Bronchial epithelial cell (primary cell): ENCODE measurements at regions not wholly inside any gene's neighbourhood (a gene's known extent, or its start where the extent isn't known, plus 50 kb on each side); places are given as distances from the start of the nearest gene placed in this dataset.
"Not testable (repeated sequence)": the region's sequence is repeated elsewhere in the genome, so short reads cannot be mapped to it uniquely, and the experiment has no call there.

Source experiments
- DNase-seq: peaks from one replicate; pipeline ENCODE4 v3.0.0-alpha.2; 2010; ENCODE audit warnings: low read depth
- FAIRE-seq: peaks from 2 replicates; lab custom pipeline; 2011; peaks lifted over from hg19 to GRCh38; lab: Jason Lieb, UNC
- H3K27me3 ChIP-seq: 2 replicates; pipeline ENCODE4 v1.5.1; 2011; ENCODE audit warnings: low read length; ENCODE audit not compliant: control insufficient read depth, insufficient read depth
- H3K36me3 ChIP-seq: 2 replicates; pipeline ENCODE4 v1.5.1; 2011; ENCODE audit warnings: low read length; ENCODE audit not compliant: control insufficient read depth, insufficient read depth
- H3K4me3 ChIP-seq: 2 replicates; pipeline ENCODE4 v1.5.1; 2011; ENCODE audit warnings: mild to moderate bottlenecking, low read depth, low read length, control low read depth
- TF ChIP-seq, protein P1 (sequence below): IDR thresholded peaks from 2 replicates; pipeline ENCODE4 v1.5.1; 2011; ENCODE audit warnings: mild to moderate bottlenecking, moderate library complexity, low read length, control low read depth, inconsistent platforms; ENCODE audit not compliant: insufficient read depth, severe bottlenecking

DNA sequence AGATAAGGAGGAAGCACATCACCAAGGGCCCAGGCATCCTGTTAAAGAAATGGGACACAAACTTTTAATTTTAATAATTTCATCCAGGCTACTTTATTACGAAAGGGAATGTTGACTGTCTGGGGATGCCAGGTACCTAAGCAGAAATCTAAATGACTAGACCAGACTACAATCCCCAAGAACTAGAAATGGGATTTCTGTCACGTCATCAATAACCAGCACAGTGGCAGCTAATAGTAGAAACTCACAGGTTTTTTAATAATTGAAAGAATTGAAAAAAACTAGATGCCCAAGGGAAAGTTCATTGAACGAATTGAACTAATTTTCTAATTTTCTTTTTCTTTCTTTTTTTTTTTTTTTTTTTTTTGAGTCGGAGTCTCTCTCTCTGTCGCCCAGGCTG, 789.3 kb downstream of the IGSF11 start:
- H3K27me3 ChIP-seq: no peaks in the 10 kb centered on the region
- TF ChIP-seq, protein P1, sequence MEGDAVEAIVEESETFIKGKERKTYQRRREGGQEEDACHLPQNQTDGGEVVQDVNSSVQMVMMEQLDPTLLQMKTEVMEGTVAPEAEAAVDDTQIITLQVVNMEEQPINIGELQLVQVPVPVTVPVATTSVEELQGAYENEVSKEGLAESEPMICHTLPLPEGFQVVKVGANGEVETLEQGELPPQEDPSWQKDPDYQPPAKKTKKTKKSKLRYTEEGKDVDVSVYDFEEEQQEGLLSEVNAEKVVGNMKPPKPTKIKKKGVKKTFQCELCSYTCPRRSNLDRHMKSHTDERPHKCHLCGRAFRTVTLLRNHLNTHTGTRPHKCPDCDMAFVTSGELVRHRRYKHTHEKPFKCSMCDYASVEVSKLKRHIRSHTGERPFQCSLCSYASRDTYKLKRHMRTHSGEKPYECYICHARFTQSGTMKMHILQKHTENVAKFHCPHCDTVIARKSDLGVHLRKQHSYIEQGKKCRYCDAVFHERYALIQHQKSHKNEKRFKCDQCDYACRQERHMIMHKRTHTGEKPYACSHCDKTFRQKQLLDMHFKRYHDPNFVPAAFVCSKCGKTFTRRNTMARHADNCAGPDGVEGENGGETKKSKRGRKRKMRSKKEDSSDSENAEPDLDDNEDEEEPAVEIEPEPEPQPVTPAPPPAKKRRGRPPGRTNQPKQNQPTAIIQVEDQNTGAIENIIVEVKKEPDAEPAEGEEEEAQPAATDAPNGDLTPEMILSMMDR: no peak
- FAIRE-seq (no peak), DNase-seq (no peak)
- H3K36me3 ChIP-seq: no peaks in the 10 kb centered on the region
- H3K4me3 ChIP-seq: no peak overlapping the region

DNA sequence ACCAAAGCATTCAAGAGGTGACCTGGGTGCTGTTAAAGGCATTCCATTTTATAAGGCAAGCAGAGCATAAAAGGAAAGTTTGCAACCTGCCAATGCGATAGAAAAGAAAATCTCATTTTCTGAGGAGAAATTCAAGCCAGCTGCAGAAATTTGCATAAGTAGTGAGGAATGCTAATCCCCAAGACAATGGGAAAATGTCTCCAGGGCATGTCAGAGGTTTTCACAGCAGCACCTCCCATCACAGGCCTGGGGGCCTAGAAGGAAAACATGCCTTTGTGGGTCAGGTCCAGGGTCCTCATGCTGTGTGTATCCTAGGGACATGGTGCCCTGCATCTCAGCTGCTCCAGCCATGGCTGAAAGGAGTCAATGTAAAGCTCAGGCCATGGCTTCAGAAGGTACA, 775.8 kb downstream of the IGSF11 start:
- not testable (repeated sequence) for FAIRE-seq, H3K4me3 ChIP-seq, DNase-seq, H3K27me3 ChIP-seq, H3K36me3 ChIP-seq

DNA sequence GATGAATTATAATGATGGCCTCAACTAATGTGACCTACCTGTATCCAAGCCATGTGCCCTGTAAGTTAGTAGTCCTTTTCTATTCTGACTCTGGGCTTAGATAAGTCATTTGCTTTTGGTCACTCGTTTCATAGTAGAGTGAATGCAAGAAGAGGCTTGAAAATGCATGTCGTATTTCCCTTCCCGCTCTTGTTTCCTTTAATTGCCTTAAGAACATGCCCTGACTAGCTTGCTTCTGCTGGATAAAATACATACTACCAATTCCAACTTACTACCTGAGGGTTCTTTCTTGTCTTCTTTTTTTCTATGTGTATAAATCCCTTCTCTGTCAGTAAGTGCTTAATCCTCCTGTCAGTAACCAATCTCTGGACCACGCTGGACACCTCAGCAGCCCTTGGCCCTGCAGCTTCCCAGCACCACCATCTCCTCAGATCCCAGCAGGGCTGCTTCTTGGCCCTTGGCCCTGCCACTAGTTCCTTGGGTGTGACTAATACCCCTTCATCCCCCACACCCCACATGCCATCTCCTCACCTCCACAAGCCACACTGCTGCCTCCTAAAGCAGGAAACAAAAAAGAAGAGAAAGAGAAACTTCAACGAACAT, 771.7 kb downstream of the IGSF11 start:
- Histone ChIP-seq H3K36me3 (no peaks in the 10 kb centered on the region), H3K4me3 (no peak overlapping the region), H3K27me3 (no peaks in the 10 kb centered on the region)
- TF ChIP-seq, protein P1: no peak
- DNase-seq (peak; percentile 93), FAIRE-seq (no peak)

DNA sequence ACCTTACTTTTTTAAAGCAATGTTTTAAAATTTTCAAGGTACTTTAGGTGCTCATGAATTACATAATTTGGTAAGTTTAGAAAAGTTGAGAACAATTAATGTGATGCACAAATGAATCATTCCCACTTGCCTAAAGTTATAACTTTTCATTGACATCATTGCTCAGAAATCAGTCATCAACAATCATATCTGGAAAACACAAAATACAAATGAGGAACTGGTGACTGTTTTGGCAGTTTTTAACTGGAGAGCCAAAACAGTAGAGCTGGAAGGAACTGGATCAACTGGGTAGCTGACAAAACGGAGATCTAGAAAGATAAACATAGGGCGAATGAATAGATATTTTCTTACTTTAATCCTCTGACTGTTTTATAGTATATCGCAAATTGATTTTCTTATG, 767.1 kb downstream of the IGSF11 start:
- TF ChIP-seq, protein P1: no peak
- DNase-seq (peak; percentile 87), FAIRE-seq (no peak)
- H3K36me3 ChIP-seq: no peaks in the 10 kb centered on the region
- no peaks in the 10 kb centered on the region for H3K27me3 ChIP-seq
- H3K4me3 ChIP-seq: no peak overlapping the region

DNA sequence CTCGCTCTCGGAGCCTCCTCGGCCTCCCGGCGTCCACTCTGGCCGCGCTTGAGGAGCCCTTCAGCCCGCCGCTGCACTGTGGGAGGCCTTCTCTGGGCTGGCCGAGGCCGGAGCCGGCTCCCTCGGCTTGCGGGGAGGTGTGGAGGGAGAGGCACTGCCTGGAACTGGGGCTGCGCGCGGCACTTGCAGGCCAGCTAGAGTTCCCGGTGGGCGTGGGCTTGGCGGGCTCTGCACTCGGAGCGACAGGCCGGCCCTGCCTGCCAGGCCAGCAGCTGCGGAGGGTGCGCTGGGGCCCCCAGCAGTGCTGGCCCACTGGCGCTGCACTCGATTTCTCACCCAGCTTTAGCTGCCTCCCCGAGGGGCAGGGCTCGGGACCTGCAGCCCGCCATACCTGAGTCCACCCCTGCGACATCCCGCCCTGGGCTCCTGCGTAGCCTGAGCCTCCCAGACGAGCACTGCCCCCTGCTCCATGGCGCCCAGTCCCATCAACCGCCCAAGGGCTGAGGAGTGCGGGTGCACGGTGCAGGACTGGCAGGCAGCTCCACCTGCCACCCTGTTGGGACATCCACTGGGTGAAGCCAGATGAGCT, 765.0 kb downstream of the IGSF11 start:
- Histone ChIP-seq H3K36me3 (no peaks in the 10 kb centered on the region), H3K27me3 (no peaks in the 10 kb centered on the region), H3K4me3 (no peak overlapping the region)
- TF ChIP-seq, protein P1: no peak
- no peak for FAIRE-seq
- DNase-seq: no peak

DNA sequence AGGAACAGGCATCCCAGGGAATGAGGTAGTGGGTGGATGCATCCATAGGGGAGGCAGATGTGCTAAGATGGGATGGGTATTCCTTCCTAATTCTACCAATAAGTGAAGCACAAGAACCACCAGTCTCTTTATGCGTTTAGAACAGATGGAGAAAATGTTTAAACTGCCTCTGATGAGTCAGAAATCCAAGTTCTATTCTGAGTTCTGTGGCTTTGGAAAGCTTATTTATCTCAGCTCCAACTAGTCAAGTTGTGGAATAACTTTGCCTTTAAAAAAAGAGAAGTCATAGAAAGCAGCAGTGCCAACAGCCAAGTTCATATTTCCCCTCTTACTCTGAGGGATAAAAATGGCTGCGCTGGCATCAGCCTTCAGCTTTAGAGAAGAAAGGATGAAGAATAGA, 761.7 kb downstream of the IGSF11 start:
- no peak overlapping the region for H3K4me3 ChIP-seq
- H3K27me3 ChIP-seq: no peaks in the 10 kb centered on the region
- TF ChIP-seq, protein P1: no peak
- FAIRE-seq (no peak), DNase-seq (no peak)
- H3K36me3 ChIP-seq: no peaks in the 10 kb centered on the region
